HCEC 1CT (cell line): ENCODE measurements at regions not wholly inside any gene's neighbourhood (a gene's known extent, or its start where the extent isn't known, plus 50 kb on each side); places are given as distances from the start of the nearest gene placed in this dataset.
"Not testable (repeated sequence)": the region's sequence is repeated elsewhere in the genome, so short reads cannot be mapped to it uniquely, and the experiment has no call there.

Source experiments
- DNase-seq: peaks from one replicate; pipeline ENCODE4 v3.0.0-alpha.2; 2017

DNA sequence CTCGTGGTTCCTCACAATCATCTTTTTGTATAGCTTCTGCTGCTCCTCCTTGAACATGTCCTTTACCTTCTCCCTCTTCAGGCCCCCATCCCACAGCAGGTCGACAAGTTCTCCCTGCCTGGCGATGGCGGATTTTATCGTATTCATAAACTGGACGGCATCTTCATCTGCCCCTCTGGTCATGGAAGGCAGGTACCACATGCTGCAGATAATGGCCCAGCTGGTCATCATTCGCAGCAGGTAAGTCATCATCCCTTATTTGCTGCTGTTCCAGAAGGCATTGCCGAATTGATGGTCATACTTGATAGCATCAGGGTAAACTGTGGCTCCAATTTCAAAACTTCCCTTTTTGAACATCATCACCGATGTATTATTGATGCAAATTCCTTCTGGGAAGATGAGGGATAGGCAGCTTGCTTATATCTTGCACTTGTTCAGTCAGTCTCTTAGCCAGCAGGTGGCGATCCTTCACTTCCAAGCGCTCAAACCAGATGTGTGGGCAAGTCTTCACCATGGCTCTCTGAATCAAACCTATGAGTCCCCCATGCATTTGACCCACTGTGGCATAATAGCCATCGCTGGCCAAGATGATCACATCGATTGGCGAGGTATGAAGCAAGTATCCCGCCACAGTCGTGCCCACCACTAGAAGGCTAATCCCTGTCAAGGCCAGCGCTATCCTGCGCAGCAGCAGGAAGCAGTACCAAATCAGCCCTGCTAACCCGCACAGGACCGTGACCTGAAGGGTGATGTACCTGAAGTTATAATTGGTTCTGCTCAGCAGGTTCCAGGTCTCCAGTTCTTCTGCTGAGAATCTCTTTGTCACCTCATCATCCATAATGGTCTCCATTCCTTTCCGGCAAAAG, 381.5 kb upstream of the STXBP6 start:
- no peak for DNase-seq

DNA sequence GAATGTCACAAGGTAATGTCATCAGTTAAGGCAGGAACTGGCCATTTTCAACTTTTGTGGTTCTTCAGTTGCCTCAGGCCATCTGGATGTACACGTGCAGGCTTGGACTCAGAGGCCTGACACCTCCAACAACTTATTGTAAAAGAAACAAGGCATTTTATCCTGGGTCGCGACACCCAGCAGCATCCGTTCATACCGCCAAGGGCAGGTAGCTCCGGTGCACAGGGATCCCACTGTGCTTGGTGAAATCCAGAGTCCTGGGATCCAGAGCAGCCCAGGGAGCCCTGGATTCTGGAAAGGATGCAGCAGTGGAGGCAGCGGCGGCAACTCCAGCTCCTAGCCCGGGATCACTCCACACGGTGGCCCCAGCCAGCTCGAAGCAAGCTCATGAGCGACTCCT, 380.9 kb upstream of the STXBP6 start:
- DNase-seq: no peak

GRCh38 chr14:25412998-25413397, 363.1 kb upstream of the STXBP6 start:
- no peak for DNase-seq

DNA sequence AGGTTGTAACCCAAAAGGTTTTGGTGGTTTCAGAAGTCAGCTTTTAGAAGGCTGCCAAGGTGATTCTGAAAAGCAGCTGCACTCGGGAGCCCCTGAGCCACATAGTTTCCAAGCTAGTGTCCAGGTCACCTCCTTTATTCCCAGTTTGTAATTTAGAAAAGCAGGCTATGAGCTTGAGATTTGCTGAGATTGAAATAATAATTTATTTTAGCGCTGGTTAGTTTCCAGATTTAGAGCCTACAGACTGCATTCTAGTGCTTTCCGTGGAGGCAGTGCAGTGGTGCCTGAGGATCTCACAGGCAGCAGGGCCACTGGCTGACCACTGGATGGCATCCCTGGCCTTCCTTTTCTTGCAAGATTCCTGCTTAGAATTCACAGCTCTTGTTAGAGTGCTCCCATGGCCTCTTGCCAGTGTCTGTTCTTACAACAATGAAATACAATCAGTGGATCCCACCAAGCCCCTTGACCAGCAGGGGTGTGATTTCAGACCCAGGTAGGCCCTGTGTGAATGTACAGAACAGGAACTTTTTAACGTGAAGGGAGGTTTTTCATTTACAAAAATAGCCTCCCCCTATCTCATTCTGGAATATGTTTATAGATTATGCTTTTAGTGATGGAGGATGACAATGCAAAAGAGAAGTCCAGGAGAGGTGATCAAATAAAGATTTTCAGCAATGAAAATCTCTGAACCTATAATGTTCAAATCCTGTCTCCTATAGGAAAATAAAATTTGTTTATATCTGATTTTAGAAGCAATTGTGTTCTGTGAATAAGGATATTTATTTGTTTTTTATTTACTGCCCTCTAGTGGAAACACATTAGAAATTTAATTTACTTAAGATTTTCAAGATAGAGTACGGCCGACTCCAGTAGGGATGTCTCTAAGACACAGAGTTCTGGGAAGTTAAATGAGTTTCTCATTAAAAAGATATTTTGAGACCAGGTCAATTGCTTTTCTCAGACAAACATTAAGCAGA, 362.1 kb upstream of the STXBP6 start:
- peak; percentile 23 for DNase-seq

- DNase-seq: peak; percentile 11
Measured at GRCh38 chr14:25406818-25407217, 356.9 kb upstream of the STXBP6 start.

GRCh38 chr14:25400607-25401206, 350.8 kb upstream of the STXBP6 start:
- peak; percentile 26 for DNase-seq

- no peak for DNase-seq
Measured at GRCh38 chr14:25396128-25396527, 346.2 kb upstream of the STXBP6 start.

GRCh38 chr14:25394791-25395391, 344.9 kb upstream of the STXBP6 start:
- DNase-seq: no peak

DNA sequence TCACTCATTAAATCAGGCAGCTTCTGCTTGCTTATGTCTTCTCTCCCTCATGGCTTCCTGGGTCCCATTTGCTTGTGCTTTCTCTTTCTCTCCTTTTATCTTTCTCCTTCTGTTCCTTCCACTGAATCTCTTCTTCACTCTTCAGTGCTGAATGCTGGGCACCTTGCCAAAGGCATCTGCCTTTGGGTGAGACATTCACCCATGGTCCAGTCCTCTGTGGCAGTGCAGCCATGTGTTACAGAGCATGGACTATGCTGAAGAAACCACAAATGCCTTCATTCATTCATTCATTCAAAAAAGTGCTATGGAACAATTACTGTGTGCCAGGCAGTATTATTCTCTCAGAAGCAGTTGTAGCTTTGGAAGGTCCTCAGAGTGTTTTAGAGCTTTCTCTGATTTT, 344.4 kb upstream of the STXBP6 start:
- no peak for DNase-seq

GRCh38 chr14:25389948-25390347, 340.0 kb upstream of the STXBP6 start:
- no peak for DNase-seq

- peak; percentile 1 for DNase-seq
Measured at GRCh38 chr14:25381498-25381897, 331.6 kb upstream of the STXBP6 start.

- DNase-seq: no peak
Measured at GRCh38 chr14:25375639-25376038, 325.7 kb upstream of the STXBP6 start.

- DNase-seq: no peak
Measured at GRCh38 chr14:25371068-25371467, 321.1 kb upstream of the STXBP6 start.

GRCh38 chr14:25370057-25370456, 320.1 kb upstream of the STXBP6 start:
- not testable (repeated sequence) for DNase-seq

DNA sequence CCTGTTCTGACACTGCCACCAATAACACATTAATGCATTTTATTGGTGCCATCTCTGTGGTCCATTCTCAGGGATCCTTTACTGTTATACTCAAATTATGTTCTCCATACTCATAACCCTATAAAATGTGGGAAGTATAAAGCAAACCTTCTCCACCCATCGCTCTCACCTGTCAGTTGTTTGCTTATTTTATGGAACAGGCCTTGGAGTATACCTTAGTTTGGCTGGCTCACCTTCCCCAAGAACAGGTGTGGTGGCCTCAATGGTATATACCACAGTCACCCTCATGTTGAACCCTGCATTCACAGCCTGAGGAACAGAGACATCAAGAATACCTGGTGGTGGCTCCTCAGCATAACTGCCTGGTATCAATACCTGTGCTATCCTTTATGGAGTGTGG, 308.4 kb upstream of the STXBP6 start:
- no peak for DNase-seq

DNA sequence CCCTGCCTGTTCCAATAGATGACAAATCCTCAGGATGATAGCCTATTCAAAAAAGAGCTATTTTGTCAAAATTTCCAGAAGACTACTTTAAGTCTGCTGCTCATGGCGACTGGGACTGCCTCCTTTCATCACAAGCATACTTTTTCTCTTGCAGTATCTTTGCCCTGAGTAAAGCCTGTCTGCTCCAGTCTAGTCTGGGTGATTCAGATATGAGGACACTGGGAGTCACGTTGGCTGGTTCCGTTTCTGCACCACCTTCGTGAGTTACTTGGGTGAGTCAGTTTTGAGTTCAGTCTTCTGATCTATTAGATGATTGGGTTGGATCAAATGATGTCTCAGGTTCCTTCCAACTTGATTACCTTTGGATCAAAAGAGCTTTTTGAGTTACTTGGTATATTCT, 301.3 kb upstream of the STXBP6 start:
- no peak for DNase-seq

DNA sequence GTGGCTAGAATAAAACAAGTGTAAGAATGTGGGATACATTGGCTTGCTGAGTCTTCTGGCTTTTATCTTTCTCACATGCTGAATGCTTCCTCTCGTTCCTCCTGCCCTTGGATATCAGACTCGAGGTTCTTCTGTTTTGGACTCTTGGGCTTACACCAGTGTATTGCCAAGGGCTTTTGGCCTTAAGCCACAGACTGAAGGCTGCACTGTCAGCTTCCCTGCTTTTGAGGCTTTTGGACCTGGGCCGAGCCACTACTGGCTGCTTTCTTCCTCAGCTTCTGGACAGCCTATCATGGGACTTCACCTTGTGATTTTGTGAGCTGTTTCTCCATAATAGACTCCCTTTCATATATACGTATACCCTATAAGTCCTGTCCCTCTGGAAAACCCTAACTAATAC, 300.9 kb upstream of the STXBP6 start:
- no peak for DNase-seq

DNA sequence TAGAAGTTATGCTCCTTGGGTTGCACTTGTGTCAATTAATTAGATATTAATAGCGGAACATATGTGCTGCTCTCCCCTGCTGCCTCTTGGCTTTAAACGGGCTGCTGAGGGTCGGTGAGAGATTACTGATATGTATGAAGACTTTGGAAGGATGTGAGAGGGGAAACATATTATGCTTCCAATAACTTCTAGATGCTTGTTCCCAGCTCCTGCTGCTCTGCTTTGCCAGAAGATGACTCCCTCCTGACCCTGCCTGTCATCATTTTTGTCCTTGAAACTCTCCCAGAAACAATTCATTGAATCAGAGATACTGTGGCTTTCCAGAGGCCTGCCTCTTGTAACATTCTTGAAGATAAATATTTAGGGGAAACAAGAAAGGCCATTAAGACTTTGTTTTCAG, 300.1 kb upstream of the STXBP6 start:
- no peak for DNase-seq

- no peak for DNase-seq
Measured at GRCh38 chr14:25349269-25349668, 299.3 kb upstream of the STXBP6 start.

GRCh38 chr14:25340882-25341281, 290.9 kb upstream of the STXBP6 start:
- no peak for DNase-seq

DNA sequence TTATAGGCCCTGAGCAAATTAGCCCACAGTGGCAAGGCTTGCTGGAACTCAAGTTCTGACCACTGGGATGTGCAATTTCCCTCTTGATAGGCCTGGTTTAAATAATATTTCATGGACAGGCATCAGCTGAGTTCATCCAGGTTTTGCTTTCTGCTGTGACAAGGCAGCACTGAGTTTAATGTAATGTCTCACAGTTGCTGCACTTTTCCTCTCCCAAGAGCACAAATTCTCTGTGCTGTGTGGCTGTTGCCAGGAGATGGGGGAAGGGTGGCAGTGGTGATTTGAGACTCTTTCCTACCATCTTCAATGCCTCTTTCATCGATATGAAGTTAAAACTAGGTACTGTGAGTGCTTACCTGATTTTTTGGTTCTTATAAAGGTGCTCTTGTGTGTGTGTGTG, 272.8 kb upstream of the STXBP6 start:
- no peak for DNase-seq

DNA sequence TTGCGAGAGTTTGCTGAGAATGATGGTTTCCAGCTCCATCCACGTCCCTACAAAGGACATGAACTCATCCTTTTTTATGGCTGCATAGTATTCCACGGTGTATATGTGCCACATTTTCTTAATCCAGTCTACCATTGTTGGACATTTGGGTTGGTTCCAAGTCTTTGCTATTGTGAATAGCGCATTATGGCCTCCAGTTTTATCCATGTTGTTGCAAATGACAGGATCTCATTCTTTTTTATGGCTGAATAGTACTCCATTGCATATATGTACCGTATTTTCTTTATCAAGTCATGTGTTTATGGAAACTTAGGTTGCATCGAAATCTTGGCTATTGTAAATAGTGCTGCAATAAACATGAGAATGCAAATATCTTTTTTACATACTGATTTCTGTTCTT, 266.1 kb upstream of the STXBP6 start:
- DNase-seq: not testable (repeated sequence)

- no peak for DNase-seq
Measured at GRCh38 chr14:25308244-25308643, 258.3 kb upstream of the STXBP6 start.
